ENCODE measurements at regions not wholly inside any gene's neighbourhood (a gene's known extent, or its start where the extent isn't known, plus 50 kb on each side); places are given as distances from the start of the nearest gene placed in this dataset.

- Histone ChIP-seq H3K36me3 (ENCODE audit: control insufficient read depth, insufficient read depth, low read length) (no peaks in the 10 kb centered on the region), H3K4me1 (ENCODE audit: control insufficient read depth, insufficient read depth, low read length) (no peaks in the 10 kb centered on the region), H3K27me3 (ENCODE audit: control insufficient read depth, insufficient read depth, low read length) (no peaks in the 10 kb centered on the region), H3K4me3 (ENCODE audit: low read length) (no peak overlapping the region), H3K9me3 (ENCODE audit: control insufficient read depth, insufficient read depth, low read length) (no peaks in the 10 kb centered on the region), H3K27ac (ENCODE audit: low read length) (no peak overlapping the region)
- DNase-seq (ENCODE audit: low read depth, low spot score): no peak
- no CpG with 5 or more reads among the region's 9 CpGs for WGBS (ENCODE audit: insufficient coverage, insufficient read length)
These were observed 508.2 kb upstream of the WWC1 start for GRCh38 chr5:167783145-167783817.

- Histone ChIP-seq H3K4me3 (ENCODE audit: low read length) (no peak overlapping the region), H3K27ac (ENCODE audit: low read length) (no peak overlapping the region), H3K4me1 (ENCODE audit: control insufficient read depth, insufficient read depth, low read length) (no peaks in the 10 kb centered on the region), H3K9me3 (ENCODE audit: control insufficient read depth, insufficient read depth, low read length) (no peaks in the 10 kb centered on the region), H3K27me3 (ENCODE audit: control insufficient read depth, insufficient read depth, low read length) (no peaks in the 10 kb centered on the region), H3K36me3 (ENCODE audit: control insufficient read depth, insufficient read depth, low read length) (no peaks in the 10 kb centered on the region)
- DNase-seq (ENCODE audit: low read depth, low spot score): no peak
- WGBS (ENCODE audit: insufficient coverage, insufficient read length): no CpG with 5 or more reads among the region's 2 CpGs
These were observed 506.3 kb upstream of the WWC1 start for GRCh38 chr5:167785106-167785505.

- Histone ChIP-seq H3K9me3 (ENCODE audit: control insufficient read depth, insufficient read depth, low read length) (no peaks in the 10 kb centered on the region), H3K27ac (ENCODE audit: low read length) (no peak overlapping the region), H3K36me3 (ENCODE audit: control insufficient read depth, insufficient read depth, low read length) (no peaks in the 10 kb centered on the region), H3K27me3 (ENCODE audit: control insufficient read depth, insufficient read depth, low read length) (no peaks in the 10 kb centered on the region), H3K4me3 (ENCODE audit: low read length) (no peak overlapping the region), H3K4me1 (ENCODE audit: control insufficient read depth, insufficient read depth, low read length) (no peaks in the 10 kb centered on the region)
- no CpG with 5 or more reads among the region's 1 CpG for WGBS (ENCODE audit: insufficient coverage, insufficient read length)
- no peak for DNase-seq (ENCODE audit: low read depth, low spot score)
These were observed 505.5 kb upstream of the WWC1 start for GRCh38 chr5:167785901-167786300.

- DNase-seq (ENCODE audit: low read depth, low spot score): no peak
- H3K27me3 ChIP-seq (ENCODE audit: control insufficient read depth, insufficient read depth, low read length): no peaks in the 10 kb centered on the region
- H3K4me3 ChIP-seq (ENCODE audit: low read length): no peak overlapping the region
- no peaks in the 10 kb centered on the region; the same call in 1 of the 2 replicates for H3K4me1 ChIP-seq (ENCODE audit: control insufficient read depth, insufficient read depth, low read length)
- no peaks in the 10 kb centered on the region for H3K9me3 ChIP-seq (ENCODE audit: control insufficient read depth, insufficient read depth, low read length)
- no peaks in the 10 kb centered on the region for H3K36me3 ChIP-seq (ENCODE audit: control insufficient read depth, insufficient read depth, low read length)
- WGBS (ENCODE audit: insufficient coverage, insufficient read length): no CpG with 5 or more reads among the region's 2 CpGs
- H3K27ac ChIP-seq (ENCODE audit: low read length): no peak overlapping the region
These were observed 504.4 kb upstream of the WWC1 start for GRCh38 chr5:167786871-167787578.

- Histone ChIP-seq H3K9me3 (ENCODE audit: control insufficient read depth, insufficient read depth, low read length) (no peaks in the 10 kb centered on the region), H3K27me3 (ENCODE audit: control insufficient read depth, insufficient read depth, low read length) (no peaks in the 10 kb centered on the region), H3K36me3 (ENCODE audit: control insufficient read depth, insufficient read depth, low read length) (no peaks in the 10 kb centered on the region), H3K4me3 (ENCODE audit: low read length) (no peak overlapping the region), H3K4me1 (ENCODE audit: control insufficient read depth, insufficient read depth, low read length) (peaks cover 3% of the 10 kb centered on the region; the same call in 1 of the 2 replicates), H3K27ac (ENCODE audit: low read length) (no peak overlapping the region)
- DNase-seq (ENCODE audit: low read depth, low spot score): no peak
- WGBS (ENCODE audit: insufficient coverage, insufficient read length): no CpG with 5 or more reads among the region's 7 CpGs
These were observed 501.4 kb upstream of the WWC1 start for GRCh38 chr5:167790045-167790444.

- no peak for DNase-seq (ENCODE audit: low read depth, low spot score)
- Histone ChIP-seq H3K27me3 (ENCODE audit: control insufficient read depth, insufficient read depth, low read length) (no peaks in the 10 kb centered on the region), H3K36me3 (ENCODE audit: control insufficient read depth, insufficient read depth, low read length) (no peaks in the 10 kb centered on the region), H3K4me1 (ENCODE audit: control insufficient read depth, insufficient read depth, low read length) (peaks cover 3% of the 10 kb centered on the region; the same call in 1 of the 2 replicates), H3K27ac (ENCODE audit: low read length) (no peak overlapping the region), H3K9me3 (ENCODE audit: control insufficient read depth, insufficient read depth, low read length) (no peaks in the 10 kb centered on the region), H3K4me3 (ENCODE audit: low read length) (no peak overlapping the region)
- no CpG with 5 or more reads among the region's 8 CpGs for WGBS (ENCODE audit: insufficient coverage, insufficient read length)
These were observed 500.8 kb upstream of the WWC1 start for GRCh38 chr5:167790462-167791260.

DNA sequence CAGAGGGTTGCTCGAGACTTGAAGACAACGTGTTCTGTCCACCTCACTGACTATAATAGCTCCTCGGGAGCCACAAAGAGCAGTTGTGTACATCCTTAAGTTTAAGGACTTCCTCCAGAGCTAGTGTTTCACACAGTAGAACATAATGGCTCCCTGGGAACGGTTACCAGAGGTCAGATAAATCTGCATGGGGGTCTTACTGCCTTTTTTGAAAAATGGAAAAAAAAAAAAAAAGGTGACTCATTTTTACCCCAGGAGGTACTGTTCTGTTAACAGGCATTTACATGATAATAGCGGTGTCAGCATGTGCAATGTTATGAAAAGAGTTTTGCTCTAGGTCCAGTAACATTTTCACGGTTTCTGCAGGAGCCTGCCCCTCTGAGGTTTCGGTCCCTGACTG, 498.9 kb upstream of the WWC1 start:
- Histone ChIP-seq H3K4me1 (ENCODE audit: control insufficient read depth, insufficient read depth, low read length) (peaks cover 3% of the 10 kb centered on the region; the same call in 1 of the 2 replicates), H3K9me3 (ENCODE audit: control insufficient read depth, insufficient read depth, low read length) (no peaks in the 10 kb centered on the region), H3K4me3 (ENCODE audit: low read length) (no peak overlapping the region), H3K27me3 (ENCODE audit: control insufficient read depth, insufficient read depth, low read length) (no peaks in the 10 kb centered on the region), H3K27ac (ENCODE audit: low read length) (no peak overlapping the region), H3K36me3 (ENCODE audit: control insufficient read depth, insufficient read depth, low read length) (no peaks in the 10 kb centered on the region)
- DNase-seq (ENCODE audit: low read depth, low spot score): peak; percentile 20
- no CpG with 5 or more reads among the region's 7 CpGs for WGBS (ENCODE audit: insufficient coverage, insufficient read length)

- Histone ChIP-seq H3K9me3 (ENCODE audit: control insufficient read depth, insufficient read depth, low read length) (no peaks in the 10 kb centered on the region), H3K4me3 (ENCODE audit: low read length) (no peak overlapping the region), H3K36me3 (ENCODE audit: control insufficient read depth, insufficient read depth, low read length) (no peaks in the 10 kb centered on the region), H3K27me3 (ENCODE audit: control insufficient read depth, insufficient read depth, low read length) (no peaks in the 10 kb centered on the region), H3K4me1 (ENCODE audit: control insufficient read depth, insufficient read depth, low read length) (peaks cover 3% of the 10 kb centered on the region; the same call in 1 of the 2 replicates), H3K27ac (ENCODE audit: low read length) (no peak overlapping the region)
- WGBS (ENCODE audit: insufficient coverage, insufficient read length): no CpG with 5 or more reads among the region's 1 CpG
- no peak for DNase-seq (ENCODE audit: low read depth, low spot score)
These were observed 497.7 kb upstream of the WWC1 start for GRCh38 chr5:167793700-167794099.

DNA sequence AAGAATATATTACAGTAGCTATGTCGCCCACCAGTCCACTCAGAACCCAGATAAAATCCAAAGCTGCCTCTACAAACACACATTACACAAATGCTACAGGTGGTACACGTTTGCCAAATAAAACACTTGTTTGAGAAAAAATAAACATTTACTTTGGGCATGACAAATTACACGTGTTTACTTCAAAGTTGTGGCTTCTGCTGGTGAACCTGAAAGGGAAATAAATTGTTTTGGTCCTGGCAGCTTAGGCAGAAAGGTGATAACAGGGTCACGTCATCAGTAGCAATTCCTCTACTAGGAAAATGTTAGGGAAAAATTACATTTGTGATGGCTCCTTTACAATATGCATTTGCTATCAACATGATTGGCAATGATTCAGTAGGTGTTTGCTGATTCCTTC, 497.3 kb upstream of the WWC1 start:
- no peaks in the 10 kb centered on the region for H3K36me3 ChIP-seq (ENCODE audit: control insufficient read depth, insufficient read depth, low read length)
- no peak overlapping the region for H3K4me3 ChIP-seq (ENCODE audit: low read length)
- no peaks in the 10 kb centered on the region for H3K27me3 ChIP-seq (ENCODE audit: control insufficient read depth, insufficient read depth, low read length)
- no CpG with 5 or more reads among the region's 4 CpGs for WGBS (ENCODE audit: insufficient coverage, insufficient read length)
- DNase-seq (ENCODE audit: low read depth, low spot score): no peak
- no peak overlapping the region for H3K27ac ChIP-seq (ENCODE audit: low read length)
- H3K9me3 ChIP-seq (ENCODE audit: control insufficient read depth, insufficient read depth, low read length): no peaks in the 10 kb centered on the region
- peaks cover 3% of the 10 kb centered on the region; the same call in 1 of the 2 replicates for H3K4me1 ChIP-seq (ENCODE audit: control insufficient read depth, insufficient read depth, low read length)

DNA sequence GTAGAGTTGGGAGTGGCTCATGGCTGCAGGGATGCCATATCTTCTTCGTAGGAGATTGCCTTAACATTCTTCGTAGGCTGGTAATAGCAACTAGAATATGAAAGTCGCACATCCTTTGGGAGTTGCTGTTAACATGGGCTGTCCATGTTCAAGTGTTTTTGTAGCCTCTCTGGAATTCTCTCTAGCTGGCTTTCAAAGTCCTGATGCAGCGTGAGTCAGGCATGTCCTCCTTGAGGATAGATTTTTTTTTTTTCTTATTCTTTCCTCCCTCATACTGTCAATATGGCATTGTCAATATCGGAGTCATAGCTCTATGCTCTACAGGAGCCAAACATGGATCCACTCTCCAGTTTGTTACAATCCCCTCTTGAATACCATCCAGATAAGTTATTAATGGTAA, 494.8 kb upstream of the WWC1 start:
- peaks cover 3% of the 10 kb centered on the region; the same call in 1 of the 2 replicates for H3K4me1 ChIP-seq (ENCODE audit: control insufficient read depth, insufficient read depth, low read length)
- H3K4me3 ChIP-seq (ENCODE audit: low read length): no peak overlapping the region
- no peak for DNase-seq (ENCODE audit: low read depth, low spot score)
- H3K27me3 ChIP-seq (ENCODE audit: control insufficient read depth, insufficient read depth, low read length): no peaks in the 10 kb centered on the region
- no peaks in the 10 kb centered on the region; the same call in 1 of the 2 replicates for H3K9me3 ChIP-seq (ENCODE audit: control insufficient read depth, insufficient read depth, low read length)
- WGBS (ENCODE audit: insufficient coverage, insufficient read length): no CpG with 5 or more reads among the region's 5 CpGs
- no peak overlapping the region for H3K27ac ChIP-seq (ENCODE audit: low read length)
- no peaks in the 10 kb centered on the region for H3K36me3 ChIP-seq (ENCODE audit: control insufficient read depth, insufficient read depth, low read length)
